CD1c-positive myeloid dendritic cell (primary cell): ENCODE measurements at regions not wholly inside any gene's neighbourhood (a gene's known extent, or its start where the extent isn't known, plus 50 kb on each side); places are given as distances from the start of the nearest gene placed in this dataset.
"Not testable (repeated sequence)": the region's sequence is repeated elsewhere in the genome, so short reads cannot be mapped to it uniquely, and the experiment has no call there.

Experiments
- DNase-seq: peaks from one replicate; pipeline ENCODE4 v3.0.0-alpha.2; 2016; ENCODE audit errors: extremely low spot score

DNA sequence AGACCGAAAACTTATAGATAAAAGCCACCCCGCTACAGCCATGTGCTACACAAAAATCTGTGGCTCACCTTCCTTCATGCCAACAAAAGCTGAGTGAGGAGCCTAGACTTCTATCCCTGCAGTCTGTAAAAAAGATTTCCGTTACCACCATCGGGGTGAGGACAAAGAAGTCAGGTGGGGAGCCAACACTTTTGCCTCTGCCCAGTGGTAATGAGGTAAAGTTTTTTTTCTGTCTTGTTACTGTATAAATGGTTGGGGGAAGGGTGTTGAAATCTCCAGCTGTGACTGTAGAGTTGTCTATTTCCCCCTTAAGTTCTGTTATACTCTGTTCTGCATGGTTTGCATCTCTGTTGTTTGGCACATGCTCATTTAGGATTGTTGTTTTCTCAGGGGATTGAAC, 707.8 kb downstream of the FLRT2 start:
- DNase-seq: no peak

DNA sequence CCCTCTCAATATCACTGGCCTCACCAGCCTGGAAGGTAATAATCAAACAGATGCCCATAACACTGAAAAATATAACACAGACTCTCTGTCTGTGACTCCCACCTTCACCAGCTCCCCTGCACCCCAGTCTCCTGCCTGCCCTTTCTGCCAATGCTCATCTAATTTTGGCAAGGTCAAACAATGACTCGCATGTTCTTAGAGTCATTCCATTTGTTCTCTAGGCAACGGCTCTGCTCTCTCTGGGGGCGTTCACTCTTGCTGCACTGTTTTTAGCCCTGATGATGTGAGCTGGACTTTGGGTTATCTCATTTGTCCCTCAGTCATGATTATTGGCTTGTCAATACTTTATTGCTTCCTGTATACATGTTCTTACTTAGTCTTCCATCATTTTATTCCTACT, 691.8 kb downstream of the FLRT2 start:
- no peak for DNase-seq

DNA sequence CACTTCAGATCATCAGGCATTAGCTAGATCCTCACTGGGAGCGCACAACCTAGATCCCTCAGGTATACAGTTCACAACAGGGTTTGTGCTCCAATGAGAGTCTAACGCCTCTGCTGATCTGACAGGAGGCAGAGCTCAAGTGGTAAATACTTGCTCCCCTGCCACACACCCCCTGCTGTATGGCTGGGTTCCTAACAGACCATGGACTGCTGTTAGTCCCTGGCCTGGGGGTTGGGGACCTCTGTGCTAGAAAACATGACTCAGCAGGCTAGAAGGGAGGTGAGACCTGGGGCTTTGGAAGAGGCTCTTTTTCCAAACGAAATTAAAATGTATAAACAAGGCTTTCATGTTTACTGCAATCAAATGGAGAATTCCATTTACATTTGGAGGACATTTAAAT, 691.1 kb downstream of the FLRT2 start:
- no peak for DNase-seq

DNA sequence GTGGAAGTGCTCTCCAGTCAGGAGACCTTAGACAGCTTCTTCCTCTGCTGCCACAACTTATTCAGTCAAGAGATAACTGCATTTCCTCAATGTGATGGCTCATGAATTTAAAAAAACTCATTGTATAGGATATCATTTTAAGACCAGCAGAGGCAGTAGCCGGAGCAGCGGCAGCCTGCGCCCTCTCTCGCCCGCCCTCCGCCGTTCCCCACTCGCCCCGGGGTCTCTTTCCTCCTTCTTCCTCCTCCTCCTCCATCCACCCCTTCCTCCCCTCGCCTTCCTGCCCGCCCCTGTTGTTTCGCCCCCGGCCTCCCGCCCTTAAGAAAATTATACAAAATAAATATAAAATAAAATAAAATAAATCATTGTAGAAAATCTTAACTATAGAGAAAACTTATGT, 687.6 kb downstream of the FLRT2 start:
- DNase-seq: no peak

DNA sequence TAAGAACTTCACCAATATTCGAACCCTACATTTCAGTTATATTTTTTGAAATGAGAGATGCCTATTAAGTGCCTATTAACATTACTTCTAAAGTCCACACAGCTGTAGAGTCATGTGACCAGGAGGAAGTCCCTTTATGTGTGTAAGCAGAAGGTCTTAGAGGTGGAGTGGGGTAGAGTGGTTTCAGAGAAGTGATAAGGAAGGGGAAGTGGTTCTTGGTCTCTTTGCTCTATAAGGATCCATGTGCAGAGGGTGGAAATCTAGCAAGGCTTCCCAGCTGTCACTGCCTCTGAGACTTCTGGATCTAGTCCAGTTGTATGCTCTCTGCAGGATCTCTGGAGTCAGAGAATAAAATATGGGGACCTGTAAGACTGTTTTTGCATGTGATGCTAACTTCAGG, 673.9 kb downstream of the FLRT2 start:
- DNase-seq: no peak

DNA sequence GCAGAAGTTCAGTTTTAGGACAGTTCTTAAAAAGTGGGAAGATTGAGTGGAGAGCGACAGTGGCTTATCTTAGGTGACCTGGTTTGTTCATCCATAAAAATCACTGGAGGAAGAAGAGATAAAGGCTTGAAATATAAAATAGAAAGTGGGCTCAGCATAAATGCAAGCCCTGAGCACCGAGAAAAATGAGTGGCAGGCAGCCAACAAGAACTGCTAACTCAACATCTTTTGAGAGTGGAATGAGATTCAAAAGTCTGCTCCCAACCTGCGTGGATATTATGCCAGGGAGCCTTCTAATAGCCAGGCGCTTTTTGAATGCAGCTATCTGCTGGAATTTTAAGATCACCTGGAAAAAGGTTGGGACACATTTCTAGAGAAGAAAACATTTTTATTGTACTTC, 666.5 kb downstream of the FLRT2 start:
- DNase-seq: no peak

DNA sequence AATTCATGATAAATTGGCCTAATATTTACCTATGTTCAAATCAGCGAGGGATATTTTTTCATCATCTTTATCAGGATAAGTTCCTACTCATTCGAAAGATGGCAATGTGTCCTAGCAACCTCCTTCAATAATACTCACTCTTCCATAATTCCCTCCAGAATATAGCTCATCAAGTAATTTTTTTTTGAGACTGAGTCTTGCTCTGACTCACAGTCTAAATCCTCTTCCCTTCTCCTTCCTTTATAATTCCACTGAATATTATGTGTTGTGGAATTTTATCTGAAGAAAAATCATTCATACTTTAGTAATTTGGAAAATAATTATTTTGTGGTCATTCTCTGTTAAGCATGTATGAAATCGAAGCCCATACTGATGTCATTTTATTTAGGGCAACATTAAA, 663.8 kb downstream of the FLRT2 start:
- no peak for DNase-seq

DNA sequence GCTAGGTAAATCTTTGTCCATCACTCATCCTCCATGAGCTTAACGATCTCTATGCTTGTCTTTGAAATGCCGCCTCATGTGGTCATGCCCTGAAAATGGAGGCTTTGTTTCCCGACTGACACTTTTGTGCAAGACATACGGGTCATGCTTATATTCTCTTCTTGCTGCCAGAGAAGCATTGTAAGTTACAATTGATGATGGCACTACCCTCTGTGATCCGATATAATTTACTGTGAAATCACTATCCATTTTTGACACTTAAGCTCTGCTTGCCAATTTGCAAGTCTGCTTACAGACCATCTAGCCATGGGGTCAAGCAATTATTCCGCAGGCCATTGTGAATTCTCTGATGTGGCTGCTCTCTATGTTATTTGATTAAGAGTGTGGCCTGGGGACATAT, 650.0 kb downstream of the FLRT2 start:
- no peak for DNase-seq

DNA sequence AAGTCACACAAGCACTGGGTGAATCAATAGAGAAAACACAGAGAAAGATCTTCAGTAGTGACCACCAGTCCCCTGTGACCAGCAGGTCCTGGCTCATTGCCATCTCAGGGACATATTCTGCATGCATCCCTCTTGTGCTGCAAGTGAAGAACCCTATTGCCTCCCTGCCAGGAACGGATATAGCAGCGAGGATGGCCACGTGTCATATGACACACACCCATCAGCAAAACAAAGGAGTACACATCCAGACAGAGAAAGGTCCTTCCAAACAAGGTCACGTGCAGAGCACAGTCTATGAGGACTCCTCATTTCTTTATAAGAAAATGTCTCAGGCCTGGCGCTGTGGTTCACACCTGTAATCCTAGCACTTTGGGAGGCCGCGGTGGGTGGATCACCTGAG, 638.4 kb downstream of the FLRT2 start:
- DNase-seq: no peak

DNA sequence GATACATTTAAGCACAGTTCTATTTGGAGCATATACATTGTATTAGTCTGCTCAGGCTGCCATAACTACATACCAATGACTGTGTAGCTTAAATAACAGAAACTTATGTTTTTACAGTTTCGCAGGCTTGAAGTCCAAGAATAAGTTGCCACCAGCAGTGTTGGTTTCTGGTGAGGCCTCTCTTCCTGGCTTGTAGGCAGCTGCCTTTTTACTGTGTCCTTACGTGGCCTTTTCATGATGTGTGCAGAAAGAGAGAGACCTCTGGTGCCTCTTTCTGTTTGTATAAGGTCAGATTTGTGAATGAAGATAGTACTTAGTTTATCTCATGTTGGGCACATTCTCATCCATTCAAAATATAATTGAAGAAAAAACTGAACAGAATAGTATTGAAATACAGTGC, 636.6 kb downstream of the FLRT2 start:
- DNase-seq: no peak

DNA sequence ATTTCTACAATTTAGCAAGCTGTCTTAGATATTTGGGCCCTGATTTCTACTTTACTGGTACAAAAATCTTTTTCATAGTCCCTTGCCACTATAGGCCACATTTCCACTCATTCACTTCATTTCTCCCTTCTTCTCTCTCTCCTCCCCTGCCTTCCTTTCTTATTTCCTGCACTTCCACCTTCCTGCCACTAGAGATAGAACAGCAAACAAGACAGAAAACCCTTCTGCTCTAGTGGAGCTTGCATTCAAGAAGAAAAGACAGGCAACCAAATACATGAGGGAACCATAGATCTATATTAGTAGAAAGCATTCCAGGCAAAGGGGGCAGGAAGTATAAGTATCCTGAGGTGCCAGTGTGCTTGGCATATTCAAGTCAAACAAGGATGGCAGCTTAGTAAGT, 623.5 kb downstream of the FLRT2 start:
- no peak for DNase-seq

DNA sequence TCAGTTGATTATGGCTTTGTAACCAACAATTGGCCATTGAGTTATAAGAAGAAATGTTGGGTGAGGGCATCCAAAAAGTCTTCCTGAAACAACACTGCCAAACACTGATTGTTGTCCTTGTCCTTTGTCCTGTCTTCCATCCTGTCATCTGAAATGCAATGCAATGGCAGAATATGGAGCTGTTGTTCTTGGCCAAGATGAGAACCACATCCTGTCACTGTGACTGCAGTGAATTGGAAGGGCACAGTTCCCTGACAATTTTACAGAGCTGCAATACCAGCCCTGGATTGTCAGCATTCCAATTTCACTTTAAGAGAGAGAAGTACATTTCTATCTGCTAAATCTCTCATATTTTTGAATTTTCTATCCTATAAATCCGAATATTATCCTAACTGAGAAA, 613.3 kb downstream of the FLRT2 start:
- no peak for DNase-seq

DNA sequence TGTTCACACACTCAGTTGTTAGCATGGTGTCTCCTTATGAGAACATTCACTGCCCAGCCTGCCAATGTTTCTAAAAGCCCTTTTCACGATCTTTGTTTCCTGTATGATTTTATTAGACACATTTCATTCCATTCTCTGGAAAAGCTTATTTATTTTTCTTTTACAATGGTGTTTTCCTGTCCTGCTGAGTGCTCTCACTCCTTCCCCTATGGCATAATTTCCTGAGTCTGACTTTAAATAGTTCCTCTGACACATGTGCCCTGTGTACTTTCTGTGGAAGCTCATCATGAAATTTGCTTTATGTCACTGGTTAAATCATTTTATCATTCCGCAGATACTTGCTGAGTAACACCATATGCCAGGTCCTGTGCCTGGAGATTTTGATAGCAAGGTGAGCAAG, 612.0 kb downstream of the FLRT2 start:
- DNase-seq: no peak

DNA sequence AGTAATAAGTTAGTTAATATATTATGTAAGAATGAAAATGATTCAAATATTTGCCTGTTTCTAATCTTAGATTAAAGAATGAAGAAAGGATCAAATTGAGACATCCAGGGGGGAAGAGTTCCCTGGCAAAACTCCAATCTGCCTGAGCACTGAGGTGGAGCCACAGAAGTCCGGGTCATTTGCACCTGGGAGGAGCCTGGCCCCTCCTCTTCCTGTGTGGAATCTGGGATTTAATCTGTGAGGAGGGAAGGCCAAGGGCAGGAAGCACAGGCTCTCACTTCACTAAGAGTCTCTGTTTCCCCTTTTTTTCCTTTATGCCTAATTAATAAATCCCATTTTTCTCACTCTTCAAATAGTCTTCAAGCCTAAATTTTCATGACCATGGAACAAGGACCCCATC, 599.5 kb downstream of the FLRT2 start:
- no peak for DNase-seq

DNA sequence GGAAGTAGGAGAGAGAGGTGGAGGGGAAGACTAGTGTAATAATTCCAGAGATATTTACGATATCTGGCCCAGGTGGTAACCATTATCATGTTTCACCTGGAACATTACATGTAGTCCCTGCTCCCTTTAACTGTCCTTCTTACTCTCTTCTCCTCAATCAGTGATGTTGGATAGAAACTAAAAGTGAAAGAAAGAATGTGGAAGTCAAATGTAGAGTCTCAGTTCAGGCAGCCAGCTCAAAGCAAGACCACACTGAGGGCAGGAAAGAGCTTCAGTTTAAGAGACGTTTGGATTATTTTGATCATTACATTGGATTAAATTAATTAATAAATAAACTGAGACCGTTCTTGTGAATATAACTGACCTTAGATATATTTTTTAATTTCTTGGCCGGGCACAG, 594.4 kb downstream of the FLRT2 start:
- no peak for DNase-seq

DNA sequence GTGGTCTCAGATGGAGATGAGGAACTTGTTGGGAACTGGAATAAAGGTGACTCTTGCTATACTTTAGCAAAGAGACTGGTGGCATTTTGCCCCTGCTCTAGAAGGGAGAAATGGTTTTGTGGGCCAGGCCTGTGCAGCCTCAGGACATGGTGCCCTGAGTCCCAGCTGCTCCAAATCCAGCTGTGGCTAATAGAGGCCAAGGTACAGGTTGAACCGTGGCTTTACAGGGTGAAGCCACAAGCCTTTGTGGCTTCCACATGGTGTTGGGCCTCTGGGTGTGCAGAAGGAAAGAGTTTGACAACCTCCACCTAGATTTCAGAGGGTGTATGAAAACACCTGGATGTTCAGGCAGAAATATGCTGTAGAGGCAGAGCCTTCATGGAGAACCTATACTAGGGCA, 586.0 kb downstream of the FLRT2 start:
- DNase-seq: no peak

DNA sequence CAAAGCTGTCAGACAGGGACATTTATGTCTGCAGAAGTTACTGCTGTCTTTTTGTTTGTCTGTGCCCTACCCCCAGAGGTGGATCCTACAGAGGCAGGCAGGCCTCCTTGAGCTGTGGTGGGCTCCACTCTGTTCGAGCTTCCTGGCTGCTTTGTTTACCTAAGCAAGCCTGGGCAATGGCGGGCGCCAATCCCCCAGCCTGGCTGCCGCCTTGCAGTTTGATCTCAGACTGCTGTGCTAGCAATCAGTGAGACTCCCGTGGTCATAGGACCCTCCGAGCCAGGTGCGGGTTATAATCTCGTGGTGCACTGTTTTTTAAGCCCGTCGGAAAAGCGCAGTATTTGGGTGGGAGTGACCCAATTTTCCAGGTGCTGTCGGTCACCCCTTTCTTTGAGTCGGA, 580.9 kb downstream of the FLRT2 start:
- not testable (repeated sequence) for DNase-seq

DNA sequence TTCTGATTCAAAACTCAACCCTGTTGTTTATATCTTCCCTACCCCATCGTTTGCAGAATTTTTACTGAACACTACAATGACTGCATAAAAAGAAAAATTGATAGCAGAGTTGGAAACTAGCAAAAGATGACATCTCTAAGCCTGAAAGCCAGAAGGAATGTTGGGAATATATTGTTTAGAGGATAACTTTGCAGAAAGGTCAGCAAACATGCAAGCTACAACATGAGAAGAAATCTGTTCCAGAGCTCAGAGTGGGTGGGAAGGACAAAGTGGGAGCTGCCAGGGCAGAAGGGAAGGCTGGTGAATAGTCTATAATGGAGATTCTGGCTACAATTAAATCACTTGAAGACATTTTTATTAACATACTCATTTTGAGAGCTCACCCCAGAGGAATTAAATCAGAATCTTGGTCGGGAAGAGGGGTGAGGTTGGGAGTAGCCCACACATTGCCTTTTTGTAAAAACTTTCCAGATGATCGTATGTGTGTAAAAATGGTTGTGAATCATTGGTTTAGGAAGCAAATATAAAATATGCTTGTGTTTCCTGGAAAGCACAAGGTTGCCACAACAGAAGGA, 574.8 kb downstream of the FLRT2 start:
- DNase-seq: no peak

DNA sequence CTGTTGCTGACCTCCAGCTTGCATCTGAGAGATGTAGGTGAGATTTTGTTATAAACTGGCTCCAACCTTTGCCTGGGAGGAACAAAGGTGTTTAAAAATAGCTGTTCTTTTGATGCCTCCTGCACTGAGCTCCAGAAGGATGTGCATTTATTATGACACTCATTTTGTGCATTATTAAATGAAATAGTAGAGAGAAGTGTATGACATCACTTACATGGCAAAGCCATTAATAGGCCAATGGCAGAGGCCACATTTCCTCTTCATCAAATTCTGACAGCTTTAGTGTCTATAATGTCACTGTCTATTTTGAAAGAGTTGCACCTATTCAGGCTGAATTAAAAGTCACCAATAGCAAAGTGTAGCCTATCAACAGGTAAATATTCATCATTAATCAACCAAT, 564.6 kb downstream of the FLRT2 start:
- no peak for DNase-seq

DNA sequence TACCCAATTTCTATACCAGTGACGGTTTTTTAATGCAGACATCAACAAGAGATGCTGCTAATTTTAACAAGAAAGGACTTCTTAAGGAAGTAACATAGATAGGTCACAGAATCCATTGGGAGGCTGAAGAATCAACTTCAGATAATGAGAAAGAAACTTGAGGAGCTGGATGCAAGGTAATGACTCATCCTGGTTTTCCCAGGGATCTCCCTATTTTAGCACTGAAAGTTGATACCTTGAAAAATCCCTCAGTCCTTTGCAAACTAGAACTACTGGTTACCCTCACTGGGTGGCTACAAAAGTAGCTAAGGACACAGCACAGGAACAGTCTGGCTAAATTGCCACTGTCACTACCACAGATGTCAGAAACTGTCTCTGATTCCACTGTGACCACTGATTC, 561.9 kb downstream of the FLRT2 start:
- no peak for DNase-seq

DNA sequence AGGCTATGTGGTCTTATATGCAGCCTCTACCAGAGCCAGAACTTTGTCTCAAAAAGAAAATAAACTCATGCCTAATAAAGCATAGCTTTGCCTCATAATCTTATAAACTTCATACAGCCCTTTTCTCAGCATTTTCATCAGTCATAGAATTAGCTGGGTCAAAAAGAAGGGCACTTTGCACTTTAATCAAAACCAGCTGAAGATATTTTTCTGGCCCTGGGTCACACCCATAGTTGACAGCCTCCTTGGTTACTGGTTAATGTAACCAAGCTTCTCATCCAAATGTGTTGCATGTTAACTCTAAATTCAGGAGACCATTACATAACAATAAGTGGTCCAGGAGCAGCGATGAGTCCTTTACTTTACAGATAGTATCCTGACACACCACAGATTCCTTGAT, 558.2 kb downstream of the FLRT2 start:
- DNase-seq: no peak

DNA sequence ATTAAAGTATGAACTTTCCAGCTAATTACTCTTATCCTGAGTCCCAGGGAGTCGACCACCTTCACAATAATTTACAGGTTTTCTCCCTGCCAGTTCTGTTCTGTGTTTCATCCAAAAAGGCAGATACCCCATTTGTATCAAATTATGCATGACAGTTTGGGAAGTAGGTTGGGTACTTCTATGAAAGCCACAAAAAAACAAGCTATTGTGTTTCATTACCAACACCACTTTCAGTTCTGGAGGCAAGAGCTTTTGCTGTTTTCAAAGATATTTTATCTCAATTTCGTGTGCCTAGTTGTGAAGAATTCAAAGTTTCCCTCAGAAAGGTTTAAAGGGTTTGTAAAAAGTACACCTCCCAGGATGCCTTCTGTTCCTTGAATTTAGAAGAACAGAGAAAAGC, 557.4 kb downstream of the FLRT2 start:
- no peak for DNase-seq

DNA sequence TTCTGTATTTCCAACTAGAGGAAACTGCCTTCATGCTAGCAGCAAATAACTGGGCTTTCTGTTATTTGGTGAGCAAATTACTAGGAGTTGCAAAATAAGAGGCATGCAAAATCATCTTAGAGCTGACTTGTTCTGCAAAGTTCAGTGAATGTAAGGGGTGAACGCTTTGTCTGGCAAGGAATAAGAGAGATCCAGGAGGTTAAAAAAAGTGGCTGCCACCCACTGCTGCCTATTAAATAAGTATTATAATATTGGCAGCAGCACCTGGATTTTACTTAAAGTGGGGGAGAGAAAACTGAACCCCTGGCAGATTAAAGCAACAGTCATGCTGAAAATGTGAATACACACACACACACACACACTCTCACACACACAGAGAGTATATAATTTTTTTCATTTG, 557.0 kb downstream of the FLRT2 start:
- DNase-seq: no peak

DNA sequence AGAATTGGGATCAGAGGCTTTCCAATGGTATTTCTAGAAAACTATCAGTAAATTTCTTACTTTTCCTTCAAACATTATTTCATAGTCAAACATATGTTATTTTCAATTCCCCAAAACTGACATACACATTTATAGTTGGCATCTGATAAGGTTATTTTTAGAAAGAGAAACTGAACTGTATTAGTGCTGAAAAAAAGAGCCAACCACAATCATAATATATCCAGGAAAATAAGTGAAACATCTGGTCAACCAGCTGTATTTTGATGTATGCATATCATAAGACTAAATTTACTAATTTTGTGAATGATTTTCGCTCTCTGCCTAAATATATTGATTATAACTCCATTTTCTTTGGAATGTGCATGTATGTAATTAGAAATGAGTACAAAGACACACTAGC, 554.2 kb downstream of the FLRT2 start:
- DNase-seq: no peak

DNA sequence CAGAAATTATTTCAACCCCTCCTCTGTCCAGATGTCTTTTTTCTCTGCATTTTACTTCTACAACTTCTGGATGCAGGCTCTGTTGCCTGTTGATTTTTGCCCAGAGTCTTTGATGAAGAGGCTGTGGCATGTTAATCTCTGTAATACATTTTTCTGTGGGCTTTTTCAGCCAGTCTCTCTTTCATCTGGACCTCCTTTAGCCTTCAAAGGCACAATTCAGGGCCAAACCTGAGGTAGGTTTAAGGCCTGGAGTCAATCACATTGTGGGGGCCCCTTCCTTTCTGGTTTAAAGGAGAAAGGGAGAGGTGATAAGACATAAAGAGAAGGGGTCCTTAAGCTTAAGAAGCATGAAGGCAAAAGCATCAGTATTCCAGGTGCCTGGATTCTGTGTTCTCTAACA, 553.7 kb downstream of the FLRT2 start:
- no peak for DNase-seq
